ENCODE measurements at regions not wholly inside any gene's neighbourhood (a gene's known extent, or its start where the extent isn't known, plus 50 kb on each side); places are given as distances from the start of the nearest gene placed in this dataset.

- no peaks in the 10 kb centered on the region for H3K9me3 ChIP-seq (ENCODE audit: control insufficient read depth in 4 of 4, insufficient read depth in 3 of 4, low read length in 3 of 4)
- ATAC-seq (ENCODE audit: insufficient read depth, low FRiP score) (no peak), DNase-seq (no peak)
- no peak for TF ChIP-seq CTCF (IDR thresholded peaks at IDR 0.05; ENCODE audit: control extremely low read depth, extremely low read depth)
- no peak overlapping the region for H3K9ac ChIP-seq (ENCODE audit: insufficient read depth in 1 of 2, low read length in 2 of 2)
- H3K4me1 ChIP-seq (ENCODE audit: control insufficient read depth in 5 of 5, insufficient read depth in 5 of 5, low read length in 5 of 5): no peaks in the 10 kb centered on the region
- H3K27ac ChIP-seq (ENCODE audit: low read depth in 1 of 2, low read length in 1 of 2): no peak overlapping the region
- no peaks in the 10 kb centered on the region for H3K27me3 ChIP-seq (ENCODE audit: control insufficient read depth in 3 of 3, insufficient read depth in 3 of 3, low read length in 2 of 3)
- 81 to 100% methylated on average over 1 of the region's 1 CpG for WGBS, 2 donors
- H3K36me3 ChIP-seq (ENCODE audit: control insufficient read depth in 4 of 4, insufficient read depth in 4 of 4, low read length in 4 of 4): no peaks in the 10 kb centered on the region
- no peak overlapping the region for H3K4me3 ChIP-seq
These were observed 1050.6 kb downstream of the GRM8 start for GRCh38 chr7:126202177-126202576.

DNA sequence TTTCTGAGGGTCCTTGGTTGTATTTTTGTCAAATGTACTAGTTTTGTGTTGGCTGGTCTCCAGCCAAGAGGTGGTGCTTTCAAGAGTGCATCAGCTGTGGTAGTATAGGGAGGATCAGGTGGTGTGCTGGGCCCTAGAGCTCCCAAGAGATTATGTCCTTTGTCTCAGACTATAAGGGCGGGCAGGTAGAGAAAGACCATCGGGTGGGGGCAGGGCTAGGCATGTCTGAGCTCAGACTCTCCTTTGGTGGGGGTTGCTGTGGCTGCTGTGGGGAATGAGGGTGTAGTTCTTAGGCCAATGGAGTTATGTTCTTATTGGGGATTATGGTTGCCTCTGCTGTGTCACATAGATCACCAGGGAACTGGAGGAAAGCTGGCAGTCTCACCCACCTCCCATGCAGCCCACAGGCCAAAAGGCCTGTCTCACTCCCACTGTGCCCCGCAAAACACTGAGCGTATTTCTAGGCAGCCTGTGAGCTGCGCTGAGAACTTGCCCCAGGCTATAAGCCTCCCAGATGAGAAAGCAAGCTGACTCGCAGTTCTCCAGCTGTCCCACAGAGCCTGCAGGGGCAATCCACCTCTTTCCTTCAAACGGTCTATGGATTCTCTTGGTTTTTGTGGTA is 1066.7 kb downstream of the GRM8 start:
- Histone ChIP-seq H3K9ac (ENCODE audit: insufficient read depth in 1 of 2, low read length in 2 of 2) (no peak overlapping the region), H3K27ac (ENCODE audit: low read depth in 1 of 2, low read length in 1 of 2) (no peak overlapping the region), H3K4me3 (no peak overlapping the region), H3K27me3 (ENCODE audit: control insufficient read depth in 3 of 3, insufficient read depth in 3 of 3, low read length in 2 of 3) (no peaks in the 10 kb centered on the region), H3K9me3 (ENCODE audit: control insufficient read depth in 4 of 4, insufficient read depth in 3 of 4, low read length in 3 of 4) (peaks cover 0 to 5% (median 2%) of the 10 kb centered on the region in 4 donors), H3K36me3 (ENCODE audit: control insufficient read depth in 4 of 4, insufficient read depth in 4 of 4, low read length in 4 of 4) (no peaks in the 10 kb centered on the region), H3K4me1 (ENCODE audit: control insufficient read depth in 5 of 5, insufficient read depth in 5 of 5, low read length in 5 of 5) (no peaks in the 10 kb centered on the region)
- TF ChIP-seq CTCF (IDR thresholded peaks at IDR 0.05; ENCODE audit: control extremely low read depth, extremely low read depth): no peak
- WGBS, 2 donors: 64 to 66% methylated on average over 7 of the region's 7 CpGs
- ATAC-seq (ENCODE audit: insufficient read depth, low FRiP score) (no peak), DNase-seq (no peak)

GRCh38 chr7:126179916-126180315 is 1072.8 kb downstream of the GRM8 start:
- Histone ChIP-seq H3K4me1 (ENCODE audit: control insufficient read depth in 5 of 5, insufficient read depth in 5 of 5, low read length in 5 of 5) (peaks cover 0 to 1% (median 0%) of the 10 kb centered on the region in 5 donors), H3K27ac (ENCODE audit: low read depth in 1 of 2, low read length in 1 of 2) (no peak overlapping the region), H3K36me3 (ENCODE audit: control insufficient read depth in 4 of 4, insufficient read depth in 4 of 4, low read length in 4 of 4) (no peaks in the 10 kb centered on the region), H3K27me3 (ENCODE audit: control insufficient read depth in 3 of 3, insufficient read depth in 3 of 3, low read length in 2 of 3) (no peaks in the 10 kb centered on the region), H3K4me3 (no peak overlapping the region), H3K9me3 (ENCODE audit: control insufficient read depth in 4 of 4, insufficient read depth in 3 of 4, low read length in 3 of 4) (peaks cover 0 to 3% (median 2%) of the 10 kb centered on the region in 4 donors), H3K9ac (ENCODE audit: insufficient read depth in 1 of 2, low read length in 2 of 2) (no peak overlapping the region)
- no peak for TF ChIP-seq CTCF (IDR thresholded peaks at IDR 0.05; ENCODE audit: control extremely low read depth, extremely low read depth)
- no peak for DNase-seq
- no peak for ATAC-seq (ENCODE audit: insufficient read depth, low FRiP score)

DNA sequence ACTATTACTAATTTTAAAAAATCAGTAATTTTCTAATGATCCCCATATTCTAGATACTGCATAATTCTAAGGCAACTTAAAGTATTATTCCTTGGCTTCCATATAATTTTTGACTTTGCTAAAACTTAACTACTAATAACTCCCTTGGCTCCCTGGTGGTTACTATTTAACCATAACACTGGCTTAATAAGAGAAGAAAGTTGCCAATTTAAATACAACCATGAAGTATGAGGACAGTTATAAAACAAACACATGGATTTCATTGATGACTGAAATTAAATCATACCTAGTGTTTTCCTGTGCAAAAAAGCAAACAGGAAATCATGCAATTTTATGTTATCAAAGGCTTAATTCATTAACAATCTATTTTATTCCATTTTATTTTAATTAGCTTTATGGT is 1073.9 kb downstream of the GRM8 start:
- DNase-seq: no peak
- Histone ChIP-seq H3K27me3 (ENCODE audit: control insufficient read depth in 3 of 3, insufficient read depth in 3 of 3, low read length in 2 of 3) (no peaks in the 10 kb centered on the region), H3K27ac (ENCODE audit: low read depth in 1 of 2, low read length in 1 of 2) (no peak overlapping the region), H3K9ac (ENCODE audit: insufficient read depth in 1 of 2, low read length in 2 of 2) (no peak overlapping the region), H3K9me3 (ENCODE audit: control insufficient read depth in 4 of 4, insufficient read depth in 3 of 4, low read length in 3 of 4) (peaks cover 0 to 3% (median 1%) of the 10 kb centered on the region in 4 donors), H3K4me3 (no peak overlapping the region), H3K4me1 (ENCODE audit: control insufficient read depth in 5 of 5, insufficient read depth in 5 of 5, low read length in 5 of 5) (peaks cover 0 to 1% (median 0%) of the 10 kb centered on the region in 5 donors), H3K36me3 (ENCODE audit: control insufficient read depth in 4 of 4, insufficient read depth in 4 of 4, low read length in 4 of 4) (no peaks in the 10 kb centered on the region)
- ATAC-seq (ENCODE audit: insufficient read depth, low FRiP score): no peak
- TF ChIP-seq CTCF (IDR thresholded peaks at IDR 0.05; ENCODE audit: control extremely low read depth, extremely low read depth): no peak

Measured in lung (tissue), 11 donors.